CMK (cell line): ENCODE measurements at regions not wholly inside any gene's neighbourhood (a gene's known extent, or its start where the extent isn't known, plus 50 kb on each side); places are given as distances from the start of the nearest gene placed in this dataset.

Source experiments
- DNase-seq: peaks from one replicate; pipeline ENCODE4 v3.0.0-alpha.2; 2010; ENCODE audit warnings: low read depth

DNA sequence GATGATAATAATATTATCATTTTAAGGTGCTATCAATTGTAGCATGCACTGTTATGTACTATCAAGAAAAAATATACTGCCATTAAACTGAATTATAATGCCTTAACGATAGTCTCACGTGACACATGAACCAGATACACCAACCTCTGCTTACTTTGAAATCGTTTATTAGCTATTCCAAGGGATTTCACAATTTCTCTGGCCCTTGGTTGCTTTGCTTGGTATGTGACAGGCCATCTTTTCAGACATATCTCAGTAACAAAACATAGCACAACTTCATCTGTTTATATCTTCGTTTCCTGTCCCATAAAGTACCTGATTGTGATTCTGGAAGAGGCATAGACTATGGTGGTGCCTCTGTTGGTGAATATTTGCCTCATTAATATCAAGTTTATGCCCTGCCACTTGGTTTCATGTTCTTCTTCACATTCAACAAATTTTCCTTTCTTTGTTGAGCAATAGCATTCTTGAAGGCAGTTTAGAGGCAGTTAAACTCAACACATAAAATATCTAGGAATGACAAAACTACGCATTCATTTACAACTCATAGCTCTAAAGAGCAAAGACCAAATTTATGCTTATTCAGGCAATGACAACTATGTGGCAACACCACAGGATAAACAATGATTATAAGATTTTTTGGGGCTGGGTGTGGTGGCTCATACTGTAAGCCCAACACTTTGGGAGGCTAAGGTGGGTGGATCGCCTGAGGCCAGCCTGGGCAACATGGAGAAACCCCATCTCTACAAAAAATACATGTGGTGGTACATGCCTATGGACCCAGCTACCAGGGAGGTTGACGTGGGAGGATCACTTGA, 84.3 kb downstream of the MCFD2 start:
- no peak for DNase-seq

- no peak for DNase-seq
These were observed 86.2 kb downstream of the MCFD2 start for GRCh38 chr2:46829231-46829995.

- no peak for DNase-seq
These were observed 86.9 kb downstream of the MCFD2 start for GRCh38 chr2:46828491-46829230.

- DNase-seq, result no peak
These were observed 87.5 kb downstream of the MCFD2 start for GRCh38 chr2:46828135-46828438.

DNA sequence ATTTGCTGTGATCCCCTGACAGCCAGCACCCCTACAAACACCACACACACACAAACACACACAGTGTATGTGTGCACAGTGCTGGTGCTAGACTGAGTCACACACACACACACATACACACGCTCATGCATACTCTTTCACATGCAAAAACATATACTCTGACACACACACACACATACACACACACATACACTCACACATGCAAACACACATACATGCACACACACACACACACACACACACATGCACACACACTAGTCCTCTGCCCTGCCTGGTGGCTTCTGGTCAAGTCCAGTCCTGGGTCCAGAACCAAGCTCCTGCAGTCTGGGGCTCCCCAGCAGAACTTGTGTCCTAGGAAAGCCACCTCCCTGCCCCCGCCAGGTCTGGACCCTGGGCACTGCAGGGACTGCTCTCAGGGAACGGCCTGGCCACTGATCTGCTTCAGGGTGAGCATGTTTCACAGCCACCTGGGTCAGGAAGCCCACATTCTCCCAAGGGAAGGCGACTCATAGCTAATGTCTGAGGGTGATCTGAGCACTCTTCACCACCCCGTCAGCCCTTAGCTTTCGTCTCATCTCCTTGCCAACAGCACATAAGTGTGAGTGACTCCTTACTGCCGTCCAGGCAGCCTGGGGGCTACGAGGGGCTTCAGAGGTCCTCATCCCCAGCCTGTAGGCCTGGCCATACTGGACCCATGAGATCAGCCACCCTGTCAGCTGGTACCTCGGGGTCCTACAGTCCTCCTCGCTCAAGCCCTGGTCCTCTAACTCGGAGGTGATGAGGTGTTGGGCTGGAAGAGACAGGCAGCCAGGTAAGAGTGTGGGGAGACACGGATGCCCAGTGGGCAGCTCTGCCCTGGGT, 88.1 kb downstream of the MCFD2 start:
- no peak for DNase-seq

- DNase-seq, result no peak
These were observed 88.9 kb downstream of the MCFD2 start for GRCh38 chr2:46826569-46827245.

GRCh38 chr2:46825939-46826568, 89.6 kb downstream of the MCFD2 start:
- no peak for DNase-seq

GRCh38 chr2:46825231-46825938, 90.2 kb downstream of the MCFD2 start:
- DNase-seq, result no peak

DNA sequence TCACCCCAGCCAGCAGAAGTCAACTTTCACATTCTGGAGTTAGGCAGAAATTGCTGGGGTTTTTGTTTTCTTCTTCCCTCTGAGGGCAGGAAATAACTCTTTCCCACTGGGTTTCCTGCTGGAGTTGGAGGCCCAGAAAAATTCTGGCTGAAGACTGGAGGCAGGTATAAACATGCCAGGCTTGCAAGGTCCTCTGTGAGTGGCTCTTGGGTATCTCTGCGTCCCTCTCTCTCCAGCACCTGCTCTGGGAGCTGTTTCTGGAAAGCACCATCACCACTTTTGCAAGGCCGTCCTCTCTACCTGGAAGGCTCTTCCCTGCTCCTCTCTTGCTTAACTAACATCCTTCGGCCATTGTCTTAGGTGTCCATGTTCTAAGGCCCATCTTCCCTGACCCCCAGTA, 91.0 kb downstream of the MCFD2 start:
- no peak for DNase-seq

- DNase-seq, result no peak
These were observed 94.0 kb downstream of the MCFD2 start for GRCh38 chr2:46821600-46821999.

DNA sequence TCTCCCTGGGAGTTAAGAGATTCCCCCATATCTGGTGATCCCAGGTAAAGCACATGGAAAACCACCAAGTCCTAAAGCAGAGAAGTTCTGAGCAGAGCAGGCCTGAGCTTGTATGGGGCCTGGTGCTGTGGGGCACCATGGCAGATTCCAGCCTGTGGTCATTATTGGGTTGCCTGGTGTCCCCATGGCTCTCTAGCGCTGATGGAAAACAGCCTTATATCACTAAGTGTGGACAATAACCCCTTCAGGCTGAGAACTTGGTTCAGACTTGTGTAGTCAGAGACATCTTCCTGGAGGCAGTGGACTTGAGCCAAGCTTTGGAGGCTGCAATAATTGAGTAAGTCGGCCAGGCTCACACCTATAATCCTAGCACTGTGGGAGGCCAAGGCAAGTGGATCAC, 96.8 kb downstream of the MCFD2 start:
- DNase-seq, result no peak

GRCh38 chr2:46818141-46818621, 97.4 kb downstream of the MCFD2 start:
- no peak for DNase-seq

DNA sequence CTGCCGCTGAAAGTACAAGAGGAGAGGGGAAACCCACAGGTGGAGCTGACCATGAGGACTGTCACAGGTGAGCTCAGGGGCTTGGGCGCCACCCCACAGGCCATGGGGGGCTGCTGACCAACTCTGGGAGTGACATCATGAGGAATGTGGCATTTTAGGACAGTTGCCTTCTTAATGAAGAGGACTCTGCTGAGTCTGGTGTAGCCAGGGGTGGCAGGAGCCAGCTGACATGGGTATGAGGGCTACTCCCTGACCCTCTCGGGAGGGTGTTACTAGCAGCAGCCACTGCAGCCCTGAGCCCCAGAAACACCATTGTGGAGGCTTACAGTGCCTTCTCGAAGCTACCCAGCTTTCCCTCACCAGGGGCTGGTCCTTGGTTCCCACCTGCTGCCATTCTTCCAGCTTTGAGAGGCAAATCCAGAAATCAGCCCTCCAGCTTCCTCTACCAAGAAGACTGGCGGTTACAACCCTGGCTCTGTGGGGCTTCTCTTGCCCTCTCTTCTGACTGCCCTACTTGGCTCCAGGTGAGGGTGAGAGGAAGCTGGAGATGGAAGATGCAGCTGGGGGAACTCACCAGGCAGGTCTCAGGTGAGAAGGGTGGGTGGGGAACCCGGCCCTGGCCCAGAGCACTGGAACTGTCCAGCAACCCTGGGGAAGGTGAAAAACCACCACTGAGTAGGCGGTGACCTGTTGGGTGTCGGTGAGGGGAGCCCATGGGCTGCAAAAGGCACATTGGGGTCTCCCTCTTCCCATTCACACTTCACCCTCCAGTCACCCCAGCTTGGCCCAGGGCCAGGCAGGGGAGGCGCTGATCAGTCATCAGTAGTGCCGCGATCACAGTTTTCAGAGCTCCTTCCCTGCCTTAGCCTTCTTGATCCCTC, 98.5 kb downstream of the MCFD2 start:
- no peak for DNase-seq

DNA sequence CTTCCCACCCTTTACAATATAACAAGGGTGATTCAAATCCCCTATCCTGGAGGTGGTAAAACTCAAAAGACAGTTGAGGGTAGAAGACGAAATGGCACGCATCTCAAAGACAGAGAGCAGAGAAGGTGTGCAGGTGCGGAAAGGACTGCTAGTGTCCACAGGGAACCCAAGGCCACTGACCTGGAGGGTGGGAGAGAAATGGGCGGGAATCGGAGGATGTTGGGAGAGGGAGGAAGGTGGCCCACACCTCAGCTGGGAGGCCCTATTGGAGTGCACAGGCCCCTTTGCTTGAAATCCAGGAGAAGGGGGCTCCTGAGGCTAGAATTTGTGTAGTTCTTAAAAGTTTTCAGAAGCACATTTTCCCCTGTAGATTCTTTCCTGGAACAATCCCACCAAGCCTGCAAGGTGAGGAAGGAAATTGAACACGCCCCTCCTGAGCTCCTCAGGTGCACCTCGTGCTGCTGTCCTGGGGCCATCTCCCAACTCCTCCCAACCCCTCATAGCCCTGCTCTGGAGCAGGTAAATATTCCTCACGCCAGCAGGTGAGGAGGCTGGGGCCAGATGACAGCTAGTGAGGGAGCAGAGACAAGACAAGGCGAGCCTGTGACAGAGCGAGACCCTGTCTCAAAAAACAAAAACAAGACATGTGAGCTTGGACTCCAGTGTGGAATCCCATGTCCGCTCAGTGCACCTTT, 99.3 kb downstream of the MCFD2 start:
- DNase-seq, result no peak

DNA sequence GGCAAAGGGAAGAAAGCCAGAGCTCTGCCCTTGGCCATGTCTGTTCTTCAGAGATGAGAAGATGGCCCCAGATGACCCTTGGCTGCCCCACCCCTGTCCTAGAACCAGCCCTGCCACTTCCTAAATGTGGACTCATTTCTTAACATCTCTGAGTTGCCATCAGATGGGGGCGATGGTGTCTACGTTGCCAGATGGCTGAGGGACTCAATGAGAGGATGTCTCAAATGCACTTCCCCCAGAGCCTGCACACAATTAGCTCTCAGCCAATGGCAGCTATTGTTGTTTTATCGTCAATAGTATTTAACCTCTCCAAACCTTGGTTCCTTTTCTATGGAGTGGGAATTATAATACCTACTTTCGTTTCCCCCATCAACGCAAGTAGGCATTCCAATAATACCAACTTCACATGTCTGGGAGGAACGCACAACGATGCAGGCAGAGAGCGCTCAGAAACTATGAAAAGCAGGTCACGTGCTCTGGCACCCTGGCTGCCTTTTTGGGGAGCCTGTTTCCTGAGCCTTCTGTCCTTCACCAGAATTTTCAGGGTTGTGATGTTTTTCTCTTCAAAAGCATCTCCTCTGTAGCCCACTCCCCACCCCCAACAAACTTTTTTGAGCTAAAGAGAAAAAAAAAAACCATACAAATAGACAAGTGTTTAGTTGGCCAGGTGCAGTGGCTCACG, 100.3 kb downstream of the MCFD2 start:
- peak; percentile 49 for DNase-seq

GRCh38 chr2:46814160-46814961, 101.2 kb downstream of the MCFD2 start:
- DNase-seq, result no peak

GRCh38 chr2:46813680-46814079, 101.9 kb downstream of the MCFD2 start:
- DNase-seq, result no peak
